ENCODE measurements at regions not wholly inside any gene's neighbourhood (a gene's known extent, or its start where the extent isn't known, plus 50 kb on each side); places are given as distances from the start of the nearest gene placed in this dataset.
"Not testable (repeated sequence)": the region's sequence is repeated elsewhere in the genome, so short reads cannot be mapped to it uniquely, and the experiment has no call there.

GRCh38 chr6:90368601-90369000, 72.0 kb upstream of the BACH2 start:
- no peak for DNase-seq

GRCh38 chr6:90368001-90368400, 71.4 kb upstream of the BACH2 start:
- DNase-seq: no peak

GRCh38 chr6:90365565-90366219, 69.0 kb upstream of the BACH2 start:
- DNase-seq: no peak

- DNase-seq: no peak
Measured at GRCh38 chr6:90365002-90365401, 68.4 kb upstream of the BACH2 start.

GRCh38 chr6:90364286-90364685, 67.6 kb upstream of the BACH2 start:
- DNase-seq: no peak

GRCh38 chr6:90362318-90362717, 65.7 kb upstream of the BACH2 start:
- no peak for DNase-seq

- DNase-seq: no peak
Measured at GRCh38 chr6:90361174-90361573, 64.5 kb upstream of the BACH2 start.

- DNase-seq: not testable (repeated sequence)
Measured at GRCh38 chr6:90358036-90358770, 61.6 kb upstream of the BACH2 start.

- no peak for DNase-seq
Measured at GRCh38 chr6:90356012-90356421, 59.4 kb upstream of the BACH2 start.

GRCh38 chr6:90354961-90355360, 58.3 kb upstream of the BACH2 start:
- DNase-seq: no peak

GRCh38 chr6:90351696-90352095, 55.1 kb upstream of the BACH2 start:
- DNase-seq: peak; percentile 90

GRCh38 chr6:90350689-90351554, 54.3 kb upstream of the BACH2 start:
- DNase-seq: peak; percentile 88

GRCh38 chr6:90347411-90347851, 50.8 kb upstream of the BACH2 start:
- DNase-seq: peak; percentile 60

- DNase-seq: peak; percentile 12
Measured at GRCh38 chr6:90346729-90347128, 50.1 kb upstream of the BACH2 start.
